ENCODE measurements at regions not wholly inside any gene's neighbourhood (a gene's known extent, or its start where the extent isn't known, plus 50 kb on each side); places are given as distances from the start of the nearest gene placed in this dataset.

DNA sequence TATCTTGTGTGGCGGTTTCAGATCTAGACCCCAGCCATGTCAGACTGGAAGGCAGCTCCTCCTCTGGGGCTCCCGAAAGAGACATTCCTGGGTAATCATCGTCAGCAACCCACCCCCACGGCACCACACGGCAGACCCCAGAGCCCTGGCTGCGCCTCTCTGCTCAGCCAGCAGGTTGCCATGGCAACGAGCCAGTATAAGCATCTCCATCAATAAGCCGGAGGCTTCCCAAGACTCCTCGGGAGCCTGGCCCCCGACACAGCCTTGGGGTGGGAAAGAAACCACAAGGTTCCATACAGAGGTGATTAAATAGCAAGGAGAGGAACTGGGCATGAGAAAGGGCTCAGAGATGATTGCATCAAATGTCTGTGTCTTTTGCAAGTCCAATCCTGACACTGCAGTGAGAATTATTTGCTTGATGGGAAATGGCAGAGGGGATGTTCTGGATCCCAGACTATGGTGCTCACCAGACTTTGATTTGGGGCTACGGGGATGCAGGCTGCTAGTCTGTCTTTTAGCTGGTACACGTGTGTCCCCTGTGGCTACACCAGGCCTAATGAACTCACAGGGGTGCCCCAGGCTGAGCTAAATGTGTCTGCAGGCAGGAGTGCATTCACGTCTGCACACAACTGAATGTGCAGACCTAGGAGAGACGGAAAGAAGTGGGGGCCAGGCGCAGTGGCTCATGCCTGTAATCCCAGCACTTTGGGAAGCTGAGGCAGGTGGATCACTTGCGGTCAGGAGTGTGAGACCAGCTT, 320.5 kb upstream of the TNRC6C start:
- no peak for DNase-seq

- no peak for DNase-seq
These were observed 318.3 kb upstream of the TNRC6C start for GRCh38 chr17:77640252-77640651.

- no peak for DNase-seq
These were observed 317.4 kb upstream of the TNRC6C start for GRCh38 chr17:77640916-77641605.

DNA sequence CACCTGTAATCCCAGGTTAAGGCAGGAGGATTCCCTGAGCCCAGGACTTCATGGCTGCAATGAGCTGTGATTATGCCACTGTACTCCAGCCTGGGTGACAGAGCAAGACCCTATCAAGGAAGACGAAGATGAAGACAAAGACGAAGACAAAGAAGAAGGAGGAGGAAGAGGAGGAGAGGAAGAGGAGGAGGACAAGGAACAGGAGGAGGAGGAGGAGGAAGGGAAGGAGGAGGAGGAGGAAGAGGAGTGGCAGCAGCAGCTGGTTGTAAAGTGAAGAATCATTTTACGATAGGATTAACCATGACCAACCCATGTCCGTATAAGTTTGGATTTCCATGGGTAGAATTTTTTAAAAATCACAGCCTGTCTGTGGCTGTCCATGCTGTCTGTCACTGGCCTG, 316.8 kb upstream of the TNRC6C start:
- DNase-seq, result no peak

GRCh38 chr17:77644181-77645071, 314.1 kb upstream of the TNRC6C start:
- DNase-seq, result no peak

GRCh38 chr17:77645072-77646045, 313.1 kb upstream of the TNRC6C start:
- DNase-seq, result peak; percentile 40

- DNase-seq, result no peak
These were observed 312.5 kb upstream of the TNRC6C start for GRCh38 chr17:77646046-77646430.

DNA sequence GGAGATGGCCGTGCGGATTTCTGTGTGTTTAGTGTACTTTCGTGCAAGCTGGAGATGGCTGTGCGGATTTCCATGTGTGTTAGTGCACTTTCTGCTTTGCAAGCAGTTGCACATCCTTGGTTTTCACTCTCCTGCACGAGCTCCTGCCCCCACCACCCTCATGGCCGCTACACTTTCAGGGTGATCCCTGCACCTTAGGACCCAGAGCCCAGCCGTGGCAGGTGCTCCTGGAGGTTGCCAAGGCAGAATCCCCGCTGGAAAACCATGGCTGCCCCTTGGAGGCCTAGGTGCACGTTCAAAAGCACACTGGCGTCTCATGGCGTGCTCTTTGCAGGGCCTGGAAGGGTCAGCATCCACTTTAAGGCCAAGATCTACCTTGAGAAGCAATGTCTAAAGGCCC, 311.0 kb upstream of the TNRC6C start:
- no peak for DNase-seq

DNA sequence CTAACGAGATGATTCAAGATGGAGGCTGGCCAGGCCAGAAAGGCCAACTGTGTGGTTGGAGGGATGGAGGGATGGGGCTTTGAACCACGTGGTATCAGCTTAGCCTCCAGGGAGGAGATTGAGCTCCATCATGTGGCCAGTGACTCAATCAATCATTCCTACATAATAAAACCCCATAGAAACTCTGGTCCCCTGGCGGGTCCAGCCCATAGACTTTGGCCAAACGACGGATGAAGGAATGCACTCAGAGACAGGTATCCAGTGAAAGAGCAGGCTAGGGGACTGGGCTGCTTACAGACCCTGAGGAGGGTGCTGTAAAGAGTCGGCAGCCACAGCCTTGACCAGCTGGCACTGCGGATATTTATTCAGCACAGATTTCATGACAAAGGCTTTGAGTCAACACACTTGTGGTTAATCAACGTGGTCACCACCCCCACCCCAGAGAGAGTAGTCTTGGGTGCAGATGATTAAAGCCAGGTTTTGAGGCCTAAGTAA, 308.7 kb upstream of the TNRC6C start:
- no peak for DNase-seq

DNA sequence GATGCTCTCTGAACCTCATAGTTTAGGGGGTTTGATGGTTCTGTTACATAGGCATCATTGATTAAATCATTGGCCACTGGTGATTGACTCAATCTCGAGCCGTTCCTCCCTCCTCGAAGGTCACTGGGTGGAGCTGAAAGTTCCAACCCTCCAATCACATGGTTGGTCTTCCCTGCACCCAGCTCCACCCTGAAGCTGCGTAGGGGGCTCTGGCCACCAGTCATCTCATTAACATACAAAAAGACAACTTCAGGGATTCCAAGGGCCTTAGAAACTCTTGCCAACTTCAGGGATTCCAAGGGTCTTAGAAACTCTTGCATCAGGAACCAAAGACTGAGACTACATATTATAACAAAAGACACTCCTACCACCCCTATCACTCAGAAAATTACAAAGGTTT, 306.5 kb upstream of the TNRC6C start:
- DNase-seq, result no peak

DNA sequence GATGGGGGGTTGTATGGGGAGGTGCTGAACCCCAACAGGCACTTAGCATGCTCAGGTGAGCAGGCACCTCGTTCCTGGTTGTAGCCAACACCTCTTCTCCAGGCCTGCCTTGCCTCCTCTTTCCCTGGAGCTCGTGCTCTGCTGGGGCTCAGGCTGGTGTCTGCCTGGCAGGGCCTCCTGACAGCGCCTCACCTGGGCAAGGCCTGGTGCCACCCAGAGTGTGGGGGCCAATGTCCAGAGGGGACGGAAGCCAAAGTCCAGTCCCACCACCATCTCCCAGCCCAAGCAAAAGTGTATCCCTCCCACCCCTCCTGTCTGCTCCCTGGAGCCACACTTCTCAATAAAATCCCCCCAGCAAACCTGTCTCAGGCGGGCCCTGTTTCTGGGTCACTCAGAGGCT, 304.2 kb upstream of the TNRC6C start:
- DNase-seq, result no peak

DNA sequence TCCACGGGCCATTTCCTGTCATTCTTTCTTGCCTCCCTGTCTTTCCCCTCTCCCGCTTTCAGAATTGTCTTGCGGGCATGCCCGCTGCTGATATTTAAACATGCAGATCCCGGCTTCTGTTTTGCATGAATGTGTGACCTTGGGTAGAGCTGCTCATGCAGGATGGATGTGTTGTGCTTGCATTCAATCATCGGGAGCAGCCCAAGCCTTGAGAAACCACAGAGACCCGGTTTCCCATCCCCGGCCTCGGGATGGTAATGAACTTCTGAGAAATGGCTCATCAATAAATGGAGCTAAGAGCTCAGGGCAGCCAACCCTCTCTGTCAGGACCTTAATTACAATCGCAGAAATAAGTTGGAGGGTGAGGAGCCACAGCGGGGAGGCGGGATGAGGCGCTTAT, 303.7 kb upstream of the TNRC6C start:
- no peak for DNase-seq

DNA sequence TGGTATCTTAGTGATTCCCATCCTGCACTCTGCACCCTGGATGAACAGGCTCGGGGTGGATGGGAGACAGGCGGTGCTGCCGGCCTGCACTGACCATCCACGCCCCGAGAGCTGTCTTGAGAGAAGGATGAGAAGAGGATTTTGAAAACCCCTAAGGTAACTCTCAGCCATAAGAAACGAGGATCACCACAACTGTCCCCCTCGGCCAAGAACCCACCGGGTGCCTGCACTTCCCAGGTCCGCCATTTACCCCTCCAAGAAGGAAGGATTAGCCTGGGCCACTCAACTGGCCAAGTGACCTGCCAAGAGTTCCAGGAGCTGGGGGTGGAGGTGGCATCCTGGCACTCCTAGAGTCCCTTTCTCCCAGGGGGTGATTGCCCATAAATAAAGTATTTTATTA, 302.4 kb upstream of the TNRC6C start:
- no peak for DNase-seq

- no peak for DNase-seq
These were observed 300.7 kb upstream of the TNRC6C start for GRCh38 chr17:77657839-77658238.

- no peak for DNase-seq
These were observed 298.0 kb upstream of the TNRC6C start for GRCh38 chr17:77660524-77660923.

GRCh38 chr17:77662833-77663232, 295.7 kb upstream of the TNRC6C start:
- DNase-seq, result no peak

GRCh38 chr17:77664097-77664729, 294.3 kb upstream of the TNRC6C start:
- DNase-seq, result no peak

GRCh38 chr17:77665833-77666232, 292.7 kb upstream of the TNRC6C start:
- no peak for DNase-seq

GRCh38 chr17:77666462-77666861, 292.0 kb upstream of the TNRC6C start:
- peak; percentile 4 for DNase-seq

GRCh38 chr17:77666881-77667395, 291.6 kb upstream of the TNRC6C start:
- peak; percentile 68 for DNase-seq

- DNase-seq, result no peak
These were observed 291.0 kb upstream of the TNRC6C start for GRCh38 chr17:77667478-77667877.
